Astrocyte (in vitro differentiated cells and primary cell): ENCODE measurements at regions not wholly inside any gene's neighbourhood (a gene's known extent, or its start where the extent isn't known, plus 50 kb on each side); places are given as distances from the start of the nearest gene placed in this dataset.

Experiments used
- DNase-seq: peaks from one replicate; pipeline ENCODE4 v3.0.0-alpha.2; 2010; ENCODE audit warnings: low read depth
- FAIRE-seq: peaks from 2 replicates; lab custom pipeline; 2011; peaks lifted over from hg19 to GRCh38; lab: Jason Lieb, UNC
- H2AFZ ChIP-seq: 2 replicates; pipeline ENCODE4 v1.6.0; 2012; ENCODE audit warnings: low read depth, low read length, inconsistent platforms
- H3K27ac ChIP-seq: 2 replicates; pipeline ENCODE4 v1.5.1; 2011; ENCODE audit warnings: low read depth, low read length, inconsistent platforms
- H3K27me3 ChIP-seq: 2 replicates; pipeline ENCODE4 v1.6.0; 2011; ENCODE audit warnings: low read length, inconsistent platforms; ENCODE audit not compliant: insufficient read depth
- H3K36me3 ChIP-seq: 2 replicates; pipeline ENCODE4 v1.5.1; 2011; ENCODE audit warnings: low read length, inconsistent platforms; ENCODE audit not compliant: insufficient read depth
- H3K4me1 ChIP-seq: 2 replicates; pipeline ENCODE4 v1.5.1; 2011; ENCODE audit warnings: low read length, inconsistent platforms; ENCODE audit not compliant: insufficient read depth
- H3K4me2 ChIP-seq: 2 replicates; pipeline ENCODE4 v1.6.0; 2012; ENCODE audit warnings: low read length, inconsistent platforms
- H3K4me3 ChIP-seq: 2 replicates; pipeline ENCODE4 v1.5.1; 2011; ENCODE audit warnings: low read depth, mild to moderate bottlenecking, low read length, inconsistent platforms; ENCODE audit not compliant: insufficient read depth
- H3K79me2 ChIP-seq: 2 replicates; pipeline ENCODE4 v1.6.0; 2012; ENCODE audit warnings: mild to moderate bottlenecking, low read length, inconsistent platforms; ENCODE audit not compliant: insufficient read depth
- H3K9ac ChIP-seq: 2 replicates; pipeline ENCODE4 v1.6.0; 2012; ENCODE audit warnings: mild to moderate bottlenecking, low read length, inconsistent platforms
- H3K9me3 ChIP-seq: 2 replicates; pipeline ENCODE4 v1.5.1; 2012; ENCODE audit warnings: low read depth, mild to moderate bottlenecking, low read length, inconsistent platforms; ENCODE audit not compliant: insufficient read depth
- H4K20me1 ChIP-seq: 2 replicates; pipeline ENCODE4 v1.6.0; 2012; ENCODE audit warnings: low read length, inconsistent platforms; ENCODE audit not compliant: insufficient read depth
- H3K27ac Mint-ChIP-seq: one replicate; pipeline ENCODE4 v1.8.0; 2021; ENCODE audit warnings: mild to moderate bottlenecking, mixed read lengths; ENCODE audit not compliant: unreplicated experiment
- H3K27me3 Mint-ChIP-seq: one replicate; pipeline ENCODE4 v1.8.0; 2021; ENCODE audit warnings: low read depth, mixed read lengths; ENCODE audit not compliant: unreplicated experiment
- H3K36me3 Mint-ChIP-seq: one replicate; pipeline ENCODE4 v1.8.0; 2021; ENCODE audit warnings: low read depth, mixed read lengths; ENCODE audit not compliant: unreplicated experiment
- H3K4me1 Mint-ChIP-seq: one replicate; pipeline ENCODE4 v1.8.0; 2021; ENCODE audit warnings: low read depth, mixed read lengths; ENCODE audit not compliant: unreplicated experiment
- H3K4me3 Mint-ChIP-seq: one replicate; pipeline ENCODE4 v1.8.0; 2021; ENCODE audit warnings: mild to moderate bottlenecking, moderate library complexity, mixed read lengths; ENCODE audit not compliant: unreplicated experiment
- H3K9me3 Mint-ChIP-seq: one replicate; pipeline ENCODE4 v1.8.0; 2021; ENCODE audit warnings: mild to moderate bottlenecking, mixed read lengths; ENCODE audit not compliant: unreplicated experiment
- EZH2 ChIP-seq: IDR thresholded peaks from 2 replicates; pipeline ENCODE4 v1.6.1; 2012; ENCODE audit warnings: mild to moderate bottlenecking, low read length, inconsistent platforms; ENCODE audit not compliant: insufficient read depth
- TF ChIP-seq, protein P1 (sequence below): IDR thresholded peaks from 2 replicates; pipeline ENCODE4 v1.5.1; 2011; ENCODE audit warnings: low read depth, mild to moderate bottlenecking, inconsistent platforms, low read length, moderate library complexity; ENCODE audit not compliant: insufficient read depth

DNA sequence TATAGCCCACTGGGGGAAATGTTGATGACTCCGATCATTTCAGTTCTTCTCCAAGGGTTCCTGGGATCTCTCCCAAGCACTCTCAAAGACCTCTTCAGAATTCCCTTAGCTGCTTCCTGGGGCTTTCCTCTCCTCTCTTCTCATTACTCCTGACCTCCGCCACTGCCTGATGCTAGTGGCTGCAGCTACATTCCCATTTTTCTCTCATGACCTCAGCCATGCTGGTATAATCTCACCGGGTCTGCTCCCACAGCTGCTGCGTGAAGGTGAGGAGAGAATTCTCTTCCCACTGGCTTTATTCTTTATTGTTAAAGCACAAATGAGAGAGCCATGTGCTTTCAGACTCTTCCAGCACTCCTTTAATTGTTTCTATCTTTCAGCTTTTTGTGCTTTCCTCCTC, 312.0 kb upstream of the ETAA1 start:
- H3K9me3 ChIP-seq: no peaks in the 10 kb centered on the region
- no peak overlapping the region for H2AFZ ChIP-seq
- H3K36me3 ChIP-seq: no peaks in the 10 kb centered on the region
- Mint-ChIP-seq H3K9me3 (no peaks in the 10 kb centered on the region), H3K27ac (no peak overlapping the region), H3K27me3 (no peaks in the 10 kb centered on the region), H3K36me3 (no peaks in the 10 kb centered on the region), H3K4me1 (no peaks in the 10 kb centered on the region), H3K4me3 (no peak overlapping the region)
- FAIRE-seq (no peak), DNase-seq (no peak)
- TF ChIP-seq, protein P1, sequence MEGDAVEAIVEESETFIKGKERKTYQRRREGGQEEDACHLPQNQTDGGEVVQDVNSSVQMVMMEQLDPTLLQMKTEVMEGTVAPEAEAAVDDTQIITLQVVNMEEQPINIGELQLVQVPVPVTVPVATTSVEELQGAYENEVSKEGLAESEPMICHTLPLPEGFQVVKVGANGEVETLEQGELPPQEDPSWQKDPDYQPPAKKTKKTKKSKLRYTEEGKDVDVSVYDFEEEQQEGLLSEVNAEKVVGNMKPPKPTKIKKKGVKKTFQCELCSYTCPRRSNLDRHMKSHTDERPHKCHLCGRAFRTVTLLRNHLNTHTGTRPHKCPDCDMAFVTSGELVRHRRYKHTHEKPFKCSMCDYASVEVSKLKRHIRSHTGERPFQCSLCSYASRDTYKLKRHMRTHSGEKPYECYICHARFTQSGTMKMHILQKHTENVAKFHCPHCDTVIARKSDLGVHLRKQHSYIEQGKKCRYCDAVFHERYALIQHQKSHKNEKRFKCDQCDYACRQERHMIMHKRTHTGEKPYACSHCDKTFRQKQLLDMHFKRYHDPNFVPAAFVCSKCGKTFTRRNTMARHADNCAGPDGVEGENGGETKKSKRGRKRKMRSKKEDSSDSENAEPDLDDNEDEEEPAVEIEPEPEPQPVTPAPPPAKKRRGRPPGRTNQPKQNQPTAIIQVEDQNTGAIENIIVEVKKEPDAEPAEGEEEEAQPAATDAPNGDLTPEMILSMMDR: no peak
- no peak for TF ChIP-seq EZH2
- H3K4me2 ChIP-seq: no peak overlapping the region
- H3K27me3 ChIP-seq: no peaks in the 10 kb centered on the region
- H3K4me1 ChIP-seq: no peaks in the 10 kb centered on the region
- H3K79me2 ChIP-seq: no peaks in the 10 kb centered on the region
- no peaks in the 10 kb centered on the region for H4K20me1 ChIP-seq
- H3K9ac ChIP-seq: no peak overlapping the region
- no peak overlapping the region for H3K4me3 ChIP-seq
- no peak overlapping the region for H3K27ac ChIP-seq

DNA sequence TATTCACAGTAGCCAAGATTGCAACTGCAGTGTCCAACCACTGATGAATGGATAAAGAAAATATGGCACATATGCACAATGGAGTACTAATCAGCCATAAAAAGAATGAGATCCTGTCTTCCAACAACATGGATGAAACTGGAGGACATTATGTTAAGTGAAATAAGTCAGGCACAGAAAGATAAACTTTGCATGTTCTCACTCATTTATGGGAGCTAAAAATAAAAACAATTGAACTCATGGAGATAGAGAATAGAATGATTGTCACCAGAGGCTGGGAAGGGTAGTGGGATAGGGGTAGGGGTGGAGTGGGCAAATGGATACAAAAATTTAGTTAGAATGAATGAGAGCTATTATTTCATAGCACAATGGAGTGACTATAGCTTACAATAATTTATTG, 305.5 kb upstream of the ETAA1 start:
- no peaks in the 10 kb centered on the region for H3K9me3 Mint-ChIP-seq
- no peak overlapping the region for H3K4me3 ChIP-seq
- TF ChIP-seq EZH2: no peak
- TF ChIP-seq, protein P1: no peak
- no peak overlapping the region for H3K27ac ChIP-seq
- no peaks in the 10 kb centered on the region for H4K20me1 ChIP-seq
- no peak overlapping the region for H3K9ac ChIP-seq
- no peak overlapping the region for H3K27ac Mint-ChIP-seq
- H3K36me3 ChIP-seq: no peaks in the 10 kb centered on the region
- H3K4me1 ChIP-seq: no peaks in the 10 kb centered on the region
- no peaks in the 10 kb centered on the region for H3K27me3 Mint-ChIP-seq
- FAIRE-seq (no peak), DNase-seq (no peak)
- no peaks in the 10 kb centered on the region for H3K4me1 Mint-ChIP-seq
- no peak overlapping the region for H3K4me3 Mint-ChIP-seq
- H3K36me3 Mint-ChIP-seq: no peaks in the 10 kb centered on the region
- no peak overlapping the region for H3K4me2 ChIP-seq
- no peaks in the 10 kb centered on the region for H3K27me3 ChIP-seq
- no peak overlapping the region for H2AFZ ChIP-seq
- no peaks in the 10 kb centered on the region for H3K9me3 ChIP-seq
- H3K79me2 ChIP-seq: no peaks in the 10 kb centered on the region

DNA sequence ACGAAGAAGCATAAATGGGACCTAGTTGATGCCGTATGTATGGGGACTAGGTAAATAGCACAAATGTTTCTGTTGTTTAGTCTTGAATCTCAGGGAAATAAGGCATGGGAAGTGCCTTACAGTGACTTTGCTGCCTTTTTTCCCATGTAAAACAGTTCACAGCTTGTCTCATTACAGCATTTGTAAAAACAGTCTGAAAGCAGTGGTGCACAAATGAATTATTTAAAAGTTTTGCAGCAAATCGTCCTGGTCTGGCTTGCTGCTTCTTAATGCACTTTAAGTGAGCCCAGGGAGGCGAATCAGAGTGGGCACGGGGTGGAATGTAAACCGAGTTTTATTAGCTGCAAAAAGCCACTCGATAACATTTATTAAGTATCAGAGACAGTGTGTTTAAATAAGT, 302.0 kb upstream of the ETAA1 start:
- H3K79me2 ChIP-seq: no peaks in the 10 kb centered on the region
- H3K27me3 ChIP-seq: no peaks in the 10 kb centered on the region
- H3K36me3 Mint-ChIP-seq: no peaks in the 10 kb centered on the region
- no peak overlapping the region for H3K4me3 Mint-ChIP-seq
- H3K9me3 ChIP-seq: no peaks in the 10 kb centered on the region
- no peaks in the 10 kb centered on the region for H3K27me3 Mint-ChIP-seq
- H3K9me3 Mint-ChIP-seq: no peaks in the 10 kb centered on the region
- no peaks in the 10 kb centered on the region for H4K20me1 ChIP-seq
- no peak for DNase-seq
- FAIRE-seq: no peak
- no peaks in the 10 kb centered on the region for H3K36me3 ChIP-seq
- H3K4me3 ChIP-seq: no peak overlapping the region
- no peak overlapping the region for H3K27ac ChIP-seq
- H3K4me1 Mint-ChIP-seq: no peaks in the 10 kb centered on the region
- no peak overlapping the region for H3K27ac Mint-ChIP-seq
- no peak overlapping the region for H3K4me2 ChIP-seq
- TF ChIP-seq EZH2: no peak
- TF ChIP-seq, protein P1: no peak
- no peaks in the 10 kb centered on the region for H3K4me1 ChIP-seq
- H3K9ac ChIP-seq: no peak overlapping the region
- no peak overlapping the region for H2AFZ ChIP-seq
